ENCODE measurements at regions not wholly inside any gene's neighbourhood (a gene's known extent, or its start where the extent isn't known, plus 50 kb on each side); places are given as distances from the start of the nearest gene placed in this dataset.
A peak's percentile ranks its signal among the peaks of the same experiment; 100 is the strongest.

DNA sequence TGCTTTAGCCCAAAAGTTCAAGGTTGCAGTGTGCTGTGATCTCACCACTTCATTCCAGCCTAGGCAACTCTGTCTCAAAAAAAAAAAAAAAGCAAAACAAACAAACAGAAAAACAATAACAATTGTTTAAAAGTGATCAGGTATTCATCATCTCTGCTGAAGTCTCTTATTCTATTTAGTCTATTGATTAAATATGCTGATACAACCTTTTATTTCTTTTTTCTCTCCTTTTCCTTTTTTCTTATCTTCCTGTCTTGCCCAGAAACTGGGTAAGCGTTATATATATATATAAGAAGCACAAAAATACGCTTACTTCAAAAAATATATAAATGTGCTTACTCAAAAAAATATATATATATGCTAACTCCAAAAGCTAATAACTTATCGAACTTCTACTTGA lies 213.8 kb upstream of the EEA1 start:
- Histone ChIP-seq H3K4me3 (ENCODE audit: low read length) (no peak overlapping the region), H3K9ac (ENCODE audit: low read depth, low read length) (no peak overlapping the region), H3K36me3 (ENCODE audit: insufficient read depth, low read length) (no peaks in the 10 kb centered on the region), H3K27me3 (ENCODE audit: control insufficient read depth, insufficient read depth, low read length) (no peaks in the 10 kb centered on the region), H3K9me3 (replicated peaks; ENCODE audit: low read length) (no peaks in the 10 kb centered on the region), H3K4me1 (ENCODE audit: control insufficient read depth, insufficient read depth, low read length) (peaks cover 11% of the 10 kb centered on the region), H3K4me2 (ENCODE audit: low read length) (no peak overlapping the region)

DNA sequence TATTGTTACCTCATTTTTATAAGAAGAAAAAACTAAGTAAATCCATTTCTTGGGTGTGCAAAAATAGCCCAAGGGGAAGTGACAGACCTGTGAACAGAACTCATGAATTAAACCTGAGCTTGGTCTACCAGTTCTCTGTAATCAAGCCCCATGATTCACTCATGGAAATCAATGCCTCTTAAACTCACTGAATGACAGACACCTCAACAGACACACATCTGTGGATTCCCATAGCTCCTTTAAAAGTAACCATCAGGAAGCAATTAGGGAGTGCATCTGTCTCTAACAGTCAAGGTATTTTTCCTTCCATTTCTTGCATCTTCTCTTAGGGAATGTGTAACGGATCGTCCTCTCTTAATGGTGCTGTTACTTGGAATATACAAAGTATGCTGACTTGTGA lies 215.0 kb upstream of the EEA1 start:
- Histone ChIP-seq H3K27me3 (ENCODE audit: control insufficient read depth, insufficient read depth, low read length) (no peaks in the 10 kb centered on the region), H3K4me1 (ENCODE audit: control insufficient read depth, insufficient read depth, low read length) (peaks cover 6% of the 10 kb centered on the region), H3K9ac (ENCODE audit: low read depth, low read length) (no peak overlapping the region), H3K4me2 (ENCODE audit: low read length) (no peak overlapping the region), H3K9me3 (replicated peaks; ENCODE audit: low read length) (no peaks in the 10 kb centered on the region), H3K4me3 (ENCODE audit: low read length) (no peak overlapping the region), H3K36me3 (ENCODE audit: insufficient read depth, low read length) (no peaks in the 10 kb centered on the region)

DNA sequence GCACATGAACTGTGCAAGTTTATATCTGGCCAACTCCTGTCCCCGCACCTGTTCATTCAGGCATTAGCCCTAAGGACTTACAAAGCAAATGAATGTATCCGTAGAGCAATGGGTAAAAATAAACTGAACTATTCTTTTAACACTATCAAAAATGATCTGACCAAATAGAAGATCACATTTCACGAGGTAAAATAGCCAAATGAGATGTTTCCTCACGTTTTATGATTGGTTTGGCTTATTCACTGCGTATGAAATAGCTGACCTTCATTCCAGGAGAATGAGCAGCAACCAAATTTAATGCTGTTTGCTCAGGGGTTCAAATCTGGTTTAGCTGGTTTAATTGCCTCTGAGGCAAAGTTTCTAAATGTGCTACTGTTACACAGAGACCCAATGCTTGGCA lies 216.0 kb upstream of the EEA1 start:
- Histone ChIP-seq H3K27me3 (ENCODE audit: control insufficient read depth, insufficient read depth, low read length) (no peaks in the 10 kb centered on the region), H3K4me2 (ENCODE audit: low read length) (peak overlapping the region; percentile 10), H3K9me3 (replicated peaks; ENCODE audit: low read length) (no peaks in the 10 kb centered on the region), H3K36me3 (ENCODE audit: insufficient read depth, low read length) (no peaks in the 10 kb centered on the region), H3K4me3 (ENCODE audit: low read length) (no peak overlapping the region), H3K4me1 (ENCODE audit: control insufficient read depth, insufficient read depth, low read length) (peaks cover 6% of the 10 kb centered on the region), H3K9ac (ENCODE audit: low read depth, low read length) (no peak overlapping the region)

DNA sequence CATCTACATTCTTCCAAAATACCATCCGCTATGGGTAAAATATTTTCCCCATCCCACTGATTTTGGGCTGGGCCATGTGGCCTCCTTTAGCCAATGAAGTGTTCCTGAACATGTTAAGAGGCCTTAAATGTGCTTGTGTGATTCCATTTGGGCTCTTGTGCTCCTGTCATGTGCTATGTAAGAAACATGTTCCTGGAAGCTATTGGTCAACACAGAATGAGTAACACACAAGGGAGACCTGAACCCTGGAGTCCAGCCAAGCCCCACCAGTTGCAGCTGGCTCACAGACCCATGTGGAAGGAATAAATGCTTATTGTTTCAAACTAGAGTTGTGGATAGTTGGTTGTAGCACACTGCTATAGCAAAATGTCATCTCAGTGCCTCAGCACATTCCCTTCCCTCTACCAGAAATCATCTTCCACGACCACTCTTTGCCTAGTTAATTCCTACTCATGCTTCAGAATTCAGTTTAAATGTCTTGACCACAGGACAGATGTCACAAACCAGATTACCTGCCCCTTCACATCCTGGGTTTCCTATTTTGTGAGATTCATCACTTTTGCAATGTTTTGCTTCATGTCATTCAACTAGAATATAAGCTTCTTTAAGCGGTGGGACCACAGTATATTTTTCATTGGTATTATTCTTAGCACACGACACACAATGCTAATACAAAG lies 217.3 kb upstream of the EEA1 start:
- Histone ChIP-seq H3K9ac (ENCODE audit: low read depth, low read length) (no peak overlapping the region), H3K4me1 (ENCODE audit: control insufficient read depth, insufficient read depth, low read length) (peaks cover 6% of the 10 kb centered on the region), H3K4me2 (ENCODE audit: low read length) (no peak overlapping the region), H3K36me3 (ENCODE audit: insufficient read depth, low read length) (no peaks in the 10 kb centered on the region), H3K9me3 (replicated peaks; ENCODE audit: low read length) (no peaks in the 10 kb centered on the region), H3K27me3 (ENCODE audit: control insufficient read depth, insufficient read depth, low read length) (no peaks in the 10 kb centered on the region), H3K4me3 (ENCODE audit: low read length) (no peak overlapping the region)

DNA sequence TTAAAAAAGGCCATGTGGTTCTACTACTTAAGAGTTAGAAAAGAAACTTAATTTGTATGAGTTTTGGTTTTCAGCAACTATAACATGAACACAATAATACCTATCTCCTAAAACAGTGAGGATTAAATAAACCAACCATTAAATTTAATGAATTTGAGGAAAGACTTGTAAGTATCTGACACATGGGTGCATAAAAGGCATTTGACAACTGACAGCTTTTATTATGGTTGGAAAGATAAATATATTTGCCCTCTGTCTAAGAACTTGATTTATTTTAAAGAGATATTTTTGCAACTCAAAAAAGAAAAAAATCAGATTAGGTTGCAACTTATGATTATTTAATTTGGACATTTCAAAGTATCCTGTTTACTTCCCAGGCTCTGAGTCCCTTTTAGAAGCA lies 217.9 kb upstream of the EEA1 start:
- H3K4me3 ChIP-seq (ENCODE audit: low read length): no peak overlapping the region
- peaks cover 6% of the 10 kb centered on the region for H3K4me1 ChIP-seq (ENCODE audit: control insufficient read depth, insufficient read depth, low read length)
- no peaks in the 10 kb centered on the region for H3K36me3 ChIP-seq (ENCODE audit: insufficient read depth, low read length)
- no peak overlapping the region for H3K4me2 ChIP-seq (ENCODE audit: low read length)
- no peaks in the 10 kb centered on the region for H3K9me3 ChIP-seq (replicated peaks; ENCODE audit: low read length)
- H3K27me3 ChIP-seq (ENCODE audit: control insufficient read depth, insufficient read depth, low read length): no peaks in the 10 kb centered on the region
- H3K9ac ChIP-seq (ENCODE audit: low read depth, low read length): no peak overlapping the region

DNA sequence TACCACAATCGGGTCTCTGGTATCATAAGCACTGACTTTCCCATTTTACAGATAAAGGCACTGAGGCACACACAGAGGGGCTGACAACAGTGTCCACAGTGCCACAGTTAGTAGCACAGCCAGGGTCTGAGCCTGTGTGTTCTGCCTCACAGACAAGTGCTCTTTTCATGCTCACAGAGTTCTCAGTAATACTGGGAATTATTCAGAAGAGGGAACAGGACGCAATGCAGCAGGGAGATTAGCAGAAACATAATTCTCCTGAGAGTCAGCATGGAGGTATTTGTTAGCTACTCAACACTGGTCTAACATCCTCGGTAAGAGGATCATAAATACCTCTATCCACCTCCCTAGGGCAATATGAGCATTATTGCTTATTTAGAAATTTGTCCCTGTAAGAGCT lies 219.3 kb upstream of the EEA1 start:
- Histone ChIP-seq H3K4me2 (ENCODE audit: low read length) (no peak overlapping the region), H3K36me3 (ENCODE audit: insufficient read depth, low read length) (no peaks in the 10 kb centered on the region), H3K27me3 (ENCODE audit: control insufficient read depth, insufficient read depth, low read length) (no peaks in the 10 kb centered on the region), H3K9ac (ENCODE audit: low read depth, low read length) (no peak overlapping the region), H3K4me1 (ENCODE audit: control insufficient read depth, insufficient read depth, low read length) (peaks cover 6% of the 10 kb centered on the region), H3K4me3 (ENCODE audit: low read length) (no peak overlapping the region), H3K9me3 (replicated peaks; ENCODE audit: low read length) (no peaks in the 10 kb centered on the region)

DNA sequence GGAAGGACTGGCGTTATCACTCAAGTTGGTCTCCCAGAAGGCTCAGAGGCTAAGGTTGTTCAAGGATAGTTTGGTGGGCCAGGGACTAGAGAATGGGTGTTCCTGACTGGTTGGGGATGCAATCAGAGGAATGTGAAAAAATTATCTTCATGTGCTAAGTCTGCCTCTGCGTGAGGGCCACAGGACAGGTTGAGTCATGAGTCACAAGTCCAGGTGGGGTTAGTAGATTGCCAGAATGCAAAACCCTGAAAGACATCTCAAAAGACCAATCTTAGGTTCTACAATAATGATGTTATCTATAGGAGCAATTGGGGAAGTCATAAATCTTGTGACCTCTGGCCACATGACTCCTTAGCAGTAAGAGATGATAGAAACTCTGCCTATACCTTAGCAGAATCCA lies 220.1 kb upstream of the EEA1 start:
- Histone ChIP-seq H3K4me3 (ENCODE audit: low read length) (no peak overlapping the region), H3K27me3 (ENCODE audit: control insufficient read depth, insufficient read depth, low read length) (no peaks in the 10 kb centered on the region), H3K9ac (ENCODE audit: low read depth, low read length) (no peak overlapping the region), H3K4me1 (ENCODE audit: control insufficient read depth, insufficient read depth, low read length) (peaks cover 6% of the 10 kb centered on the region), H3K9me3 (replicated peaks; ENCODE audit: low read length) (no peaks in the 10 kb centered on the region), H3K4me2 (ENCODE audit: low read length) (no peak overlapping the region), H3K36me3 (ENCODE audit: insufficient read depth, low read length) (no peaks in the 10 kb centered on the region)

DNA sequence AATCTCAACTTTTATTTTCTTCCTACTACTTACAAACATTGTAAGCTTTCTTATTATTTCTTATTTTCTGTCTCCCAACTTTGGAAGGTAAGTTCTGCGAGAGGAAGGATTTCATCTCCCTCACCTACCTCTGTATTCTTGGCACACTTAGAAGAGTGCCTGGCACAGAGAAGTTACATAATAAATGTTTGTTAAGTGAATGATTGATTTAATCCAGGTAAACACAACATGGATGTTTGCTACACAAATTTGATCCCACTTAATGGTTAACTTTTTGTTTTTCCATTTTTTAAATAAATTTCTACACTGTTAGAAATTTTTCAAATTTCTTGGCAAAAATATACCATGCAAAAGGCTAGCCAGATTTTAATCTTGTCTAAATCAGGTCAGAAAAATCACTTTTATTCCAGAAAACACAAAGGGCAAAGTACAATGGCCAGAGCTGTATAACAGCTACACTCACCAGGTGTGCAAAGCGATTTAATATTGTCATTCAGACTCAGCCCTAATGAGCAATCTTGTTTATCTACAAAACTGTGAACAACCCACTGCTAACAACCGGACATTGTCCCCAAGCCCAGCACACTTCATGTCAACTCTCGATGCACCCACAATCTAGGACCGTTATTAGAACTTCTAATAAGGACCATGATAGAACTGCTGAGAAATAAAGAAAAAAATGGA lies 222.1 kb upstream of the EEA1 start:
- no peak overlapping the region for H3K4me2 ChIP-seq (ENCODE audit: low read length)
- no peaks in the 10 kb centered on the region for H3K27me3 ChIP-seq (ENCODE audit: control insufficient read depth, insufficient read depth, low read length)
- no peaks in the 10 kb centered on the region for H3K9me3 ChIP-seq (replicated peaks; ENCODE audit: low read length)
- peaks cover 2% of the 10 kb centered on the region for H3K4me1 ChIP-seq (ENCODE audit: control insufficient read depth, insufficient read depth, low read length)
- H3K36me3 ChIP-seq (ENCODE audit: insufficient read depth, low read length): no peaks in the 10 kb centered on the region
- H3K9ac ChIP-seq (ENCODE audit: low read depth, low read length): no peak overlapping the region
- no peak overlapping the region for H3K4me3 ChIP-seq (ENCODE audit: low read length)

DNA sequence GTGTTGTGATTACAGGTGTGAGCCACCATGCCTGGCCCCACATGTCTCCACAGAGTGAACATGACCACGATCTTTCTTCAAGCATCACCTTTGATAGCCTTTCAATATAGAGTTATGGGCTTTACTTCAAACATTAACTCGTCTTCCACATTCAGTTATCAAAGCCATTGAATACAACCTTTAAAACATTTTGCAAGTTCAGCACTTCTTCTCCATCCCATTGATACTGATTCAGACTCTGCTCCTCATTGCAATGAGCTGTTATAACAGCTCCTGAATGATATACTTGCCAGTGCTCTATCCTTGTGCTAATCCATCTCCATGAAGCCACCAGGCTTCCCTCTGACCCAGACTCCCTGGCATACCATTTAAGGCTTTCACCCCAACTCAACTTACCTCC lies 223.5 kb upstream of the EEA1 start:
- H3K9me3 ChIP-seq (replicated peaks; ENCODE audit: low read length): no peaks in the 10 kb centered on the region
- no peak overlapping the region for H3K9ac ChIP-seq (ENCODE audit: low read depth, low read length)
- no peak overlapping the region for H3K4me2 ChIP-seq (ENCODE audit: low read length)
- no peaks in the 10 kb centered on the region for H3K4me1 ChIP-seq (ENCODE audit: control insufficient read depth, insufficient read depth, low read length)
- no peaks in the 10 kb centered on the region for H3K36me3 ChIP-seq (ENCODE audit: insufficient read depth, low read length)
- no peak overlapping the region for H3K4me3 ChIP-seq (ENCODE audit: low read length)
- no peaks in the 10 kb centered on the region for H3K27me3 ChIP-seq (ENCODE audit: control insufficient read depth, insufficient read depth, low read length)

DNA sequence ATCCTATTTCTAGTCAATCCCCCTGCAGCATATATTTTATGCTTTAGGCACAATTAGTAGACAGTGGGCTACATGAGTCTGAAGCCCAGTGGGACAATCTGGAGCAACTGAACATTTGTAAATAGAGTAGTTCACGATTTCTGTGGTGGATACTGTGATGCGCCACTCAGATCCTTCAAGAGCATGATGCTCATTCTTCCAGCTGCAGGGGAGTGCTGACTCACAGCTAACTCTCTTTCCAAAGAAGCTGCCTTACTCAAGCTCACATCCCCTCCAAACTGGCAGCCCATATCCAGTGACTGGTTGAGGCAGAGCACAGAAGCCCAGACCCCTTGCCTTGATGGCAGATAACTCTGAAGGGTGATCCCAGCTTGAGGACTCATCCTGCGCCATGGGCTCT lies 224.2 kb upstream of the EEA1 start:
- H3K4me1 ChIP-seq (ENCODE audit: control insufficient read depth, insufficient read depth, low read length): no peaks in the 10 kb centered on the region
- H3K4me2 ChIP-seq (ENCODE audit: low read length): no peak overlapping the region
- no peak overlapping the region for H3K4me3 ChIP-seq (ENCODE audit: low read length)
- H3K36me3 ChIP-seq (ENCODE audit: insufficient read depth, low read length): no peaks in the 10 kb centered on the region
- H3K27me3 ChIP-seq (ENCODE audit: control insufficient read depth, insufficient read depth, low read length): no peaks in the 10 kb centered on the region
- H3K9me3 ChIP-seq (replicated peaks; ENCODE audit: low read length): no peaks in the 10 kb centered on the region
- no peak overlapping the region for H3K9ac ChIP-seq (ENCODE audit: low read depth, low read length)

DNA sequence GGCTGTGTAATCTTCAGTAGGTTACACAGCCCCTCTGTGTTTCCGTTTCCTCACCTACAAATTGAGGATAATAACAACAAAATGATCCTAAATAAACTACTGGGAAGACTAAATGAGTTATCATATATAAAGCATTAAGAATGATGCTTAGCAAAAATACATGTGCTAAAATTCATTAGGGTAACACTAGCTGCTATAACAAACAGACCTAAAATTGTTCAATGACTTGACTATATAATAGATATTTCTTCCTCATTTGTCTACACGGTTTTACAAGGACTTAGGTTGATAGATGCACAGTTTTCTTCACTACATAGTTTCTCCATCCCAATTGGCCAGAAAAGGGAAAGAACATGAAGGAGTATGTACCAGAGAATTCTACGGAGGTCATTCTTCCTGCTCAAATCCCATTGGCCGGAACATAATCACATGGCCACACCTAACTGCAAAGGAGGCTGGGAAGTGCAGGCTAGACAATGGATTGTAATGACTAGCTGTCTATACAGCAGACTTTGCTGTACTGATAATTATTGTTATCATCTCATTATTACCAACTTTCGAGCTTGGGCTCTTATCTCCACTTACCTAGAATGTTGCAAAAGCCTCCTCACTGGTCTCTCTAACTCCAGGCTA lies 223.5 kb upstream of the NUDT4 start:
- Histone ChIP-seq H3K9me3 (replicated peaks; ENCODE audit: low read length) (no peaks in the 10 kb centered on the region), H3K9ac (ENCODE audit: low read depth, low read length) (no peak overlapping the region), H3K4me3 (ENCODE audit: low read length) (no peak overlapping the region), H3K4me2 (ENCODE audit: low read length) (no peak overlapping the region), H3K27me3 (ENCODE audit: control insufficient read depth, insufficient read depth, low read length) (no peaks in the 10 kb centered on the region), H3K36me3 (ENCODE audit: insufficient read depth, low read length) (no peaks in the 10 kb centered on the region), H3K4me1 (ENCODE audit: control insufficient read depth, insufficient read depth, low read length) (no peaks in the 10 kb centered on the region)
